A673 (cell line): ENCODE measurements at regions not wholly inside any gene's neighbourhood (a gene's known extent, or its start where the extent isn't known, plus 50 kb on each side); places are given as distances from the start of the nearest gene placed in this dataset.

ENCODE experiments used
- BruUV-seq: library from RNA; stranded (reverse); fragments of 400-500 nt; replicated peaks from 2 replicates; lab custom pipeline; 2021; lab: Mats Ljungman, UMichigan
- CTCF ChIA-PET: fragments of 300-600 bp; sonication (Branson Sonifier 250); formaldehyde crosslinking; loops from one replicate; lab custom pipeline; 2022; ENCODE audit warnings: antibody characterized with exemption; lab: Charles Lee
- POLR2A ChIA-PET: fragments of 300-600 bp; sonication (Branson Sonifier 250); formaldehyde crosslinking; loops from one replicate; lab custom pipeline; 2022; ENCODE audit warnings: antibody characterized with exemption; ENCODE audit not compliant: low non-redundant PET; lab: Charles Lee
- DNase-seq: peaks from one replicate; pipeline ENCODE4 v3.0.0-alpha.2; 2015; ENCODE audit warnings: low spot score
- H3K27ac ChIP-seq: fragments of 200-600 bp; sonication (generic); 2 replicates; pipeline ENCODE4 v1.5.1; 2016; ENCODE audit warnings: mixed run types, low read depth, mild to moderate bottlenecking, mixed read lengths, antibody characterized with exemption, low read length; ENCODE audit not compliant: poor library complexity, severe bottlenecking
- H3K27me3 ChIP-seq: fragments of 200-600 bp; sonication (generic); replicated peaks from 2 replicates; pipeline ENCODE4 v1.6.1; 2017; ENCODE audit warnings: mixed run types, low read depth, mild to moderate bottlenecking, mixed read lengths, antibody characterized with exemption, low read length; ENCODE audit not compliant: insufficient read depth, poor library complexity
- H3K36me3 ChIP-seq: fragments of 200-600 bp; sonication (generic); 2 replicates; pipeline ENCODE4 v1.6.1; 2016; ENCODE audit warnings: mixed run types, mild to moderate bottlenecking, mixed read lengths, antibody characterized with exemption, low read length; ENCODE audit not compliant: insufficient read depth, poor library complexity, severe bottlenecking
- H3K4me1 ChIP-seq: fragments of 200-600 bp; sonication (generic); 2 replicates; pipeline ENCODE4 v1.6.1; 2017; ENCODE audit warnings: mixed run types, mild to moderate bottlenecking, mixed read lengths, antibody characterized with exemption, low read length; ENCODE audit not compliant: insufficient read depth, poor library complexity, severe bottlenecking
- H3K4me3 ChIP-seq: fragments of 200-600 bp; sonication (generic); 2 replicates; pipeline ENCODE4 v1.5.1; 2016; ENCODE audit warnings: low read depth, mixed run types, mild to moderate bottlenecking, mixed read lengths, low read length; ENCODE audit not compliant: poor library complexity, severe bottlenecking
- H3K9me3 ChIP-seq: fragments of 200-600 bp; sonication (generic); 2 replicates; pipeline ENCODE4 v1.6.1; 2016; ENCODE audit warnings: mixed run types, low read depth, mild to moderate bottlenecking, mixed read lengths, antibody characterized with exemption, low read length; ENCODE audit not compliant: poor library complexity, severe bottlenecking
- EZH2 ChIP-seq: fragments of 200-600 bp; sonication (generic); IDR thresholded peaks from 2 replicates; pipeline ENCODE4 v1.6.1; 2017; ENCODE audit warnings: borderline replicate concordance, low read depth, mild to moderate bottlenecking, mixed read lengths, antibody characterized with exemption, low read length; ENCODE audit not compliant: poor library complexity, severe bottlenecking
- intact Hi-C: fragments of 100-400 bp; cut with micrococcal nuclease; formaldehyde crosslinking; loops from one replicate; pipeline ENCODE4 v1.10.0; 2022; ENCODE audit not compliant: unreplicated experiment
- TF ChIP-seq, protein P1 (sequence below): fragments of 300-800, 200-600 bp; sonication (generic); conservative IDR thresholded peaks from 2 replicates; pipeline ENCODE4 v1.5.1; 2017; ENCODE audit warnings: low read depth, mild to moderate bottlenecking, antibody characterized with exemption, low read length, moderate library complexity, mixed read lengths

GRCh38 chrX:85619962-85620361, 240.5 kb upstream of the POF1B start:
- POLR2A ChIA-PET: no interaction called here

DNA sequence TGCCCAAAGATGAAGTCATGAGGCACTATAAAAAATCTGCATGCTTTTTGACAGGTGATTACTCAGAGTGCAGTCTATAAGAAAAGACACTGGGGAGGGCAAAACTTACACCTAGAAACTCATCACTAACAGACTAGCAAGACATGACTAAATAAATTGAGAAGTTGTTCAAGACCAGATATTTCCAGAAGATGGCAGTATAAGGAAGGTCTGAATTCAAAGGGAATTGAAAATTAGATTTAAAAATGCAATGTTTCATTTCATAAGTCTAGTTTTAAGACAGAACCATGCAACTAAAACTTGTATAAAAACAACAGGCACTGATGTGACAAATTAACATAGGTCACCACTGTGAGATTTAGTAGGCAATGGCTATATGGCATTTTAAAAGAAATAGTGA, 232.5 kb upstream of the POF1B start:
- Histone ChIP-seq H3K27ac (no peak overlapping the region), H3K27me3 (no peaks in the 10 kb centered on the region), H3K36me3 (no peaks in the 10 kb centered on the region), H3K4me3 (no peak overlapping the region), H3K4me1 (no peaks in the 10 kb centered on the region), H3K9me3 (no peaks in the 10 kb centered on the region)
- BruUV-seq: no TSS peak
- TF ChIP-seq, protein P1, sequence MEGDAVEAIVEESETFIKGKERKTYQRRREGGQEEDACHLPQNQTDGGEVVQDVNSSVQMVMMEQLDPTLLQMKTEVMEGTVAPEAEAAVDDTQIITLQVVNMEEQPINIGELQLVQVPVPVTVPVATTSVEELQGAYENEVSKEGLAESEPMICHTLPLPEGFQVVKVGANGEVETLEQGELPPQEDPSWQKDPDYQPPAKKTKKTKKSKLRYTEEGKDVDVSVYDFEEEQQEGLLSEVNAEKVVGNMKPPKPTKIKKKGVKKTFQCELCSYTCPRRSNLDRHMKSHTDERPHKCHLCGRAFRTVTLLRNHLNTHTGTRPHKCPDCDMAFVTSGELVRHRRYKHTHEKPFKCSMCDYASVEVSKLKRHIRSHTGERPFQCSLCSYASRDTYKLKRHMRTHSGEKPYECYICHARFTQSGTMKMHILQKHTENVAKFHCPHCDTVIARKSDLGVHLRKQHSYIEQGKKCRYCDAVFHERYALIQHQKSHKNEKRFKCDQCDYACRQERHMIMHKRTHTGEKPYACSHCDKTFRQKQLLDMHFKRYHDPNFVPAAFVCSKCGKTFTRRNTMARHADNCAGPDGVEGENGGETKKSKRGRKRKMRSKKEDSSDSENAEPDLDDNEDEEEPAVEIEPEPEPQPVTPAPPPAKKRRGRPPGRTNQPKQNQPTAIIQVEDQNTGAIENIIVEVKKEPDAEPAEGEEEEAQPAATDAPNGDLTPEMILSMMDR: peak; percentile 51
- TF ChIP-seq EZH2: no peak
- CTCF ChIA-PET: no interaction called here
- intact Hi-C loops: loop anchor here (5.0 to 10.0 kb wide), 3 partner anchors 223 to 1690 kb away; no protein-coding TSS in a partner anchor
- POLR2A ChIA-PET: no interaction called here
- peak; percentile 32 for DNase-seq

More at GRCh38 chrX:85619962-85620361, 240.5 kb upstream of the POF1B start:
- no peaks in the 10 kb centered on the region for H3K9me3 ChIP-seq
- no peak overlapping the region for H3K4me3 ChIP-seq
- no peaks in the 10 kb centered on the region for H3K36me3 ChIP-seq
- BruUV-seq: no TSS peak
- H3K4me1 ChIP-seq: no peaks in the 10 kb centered on the region
- no peaks in the 10 kb centered on the region for H3K27me3 ChIP-seq
- TF ChIP-seq, protein P1: no peak
- no peak for TF ChIP-seq EZH2
- no peak overlapping the region for H3K27ac ChIP-seq
- intact Hi-C loops: loop anchor here (10.0 kb wide), 2 partner anchors 215 to 445 kb away; no protein-coding TSS in a partner anchor
- CTCF ChIA-PET: no interaction called here
- DNase-seq: no peak

DNA sequence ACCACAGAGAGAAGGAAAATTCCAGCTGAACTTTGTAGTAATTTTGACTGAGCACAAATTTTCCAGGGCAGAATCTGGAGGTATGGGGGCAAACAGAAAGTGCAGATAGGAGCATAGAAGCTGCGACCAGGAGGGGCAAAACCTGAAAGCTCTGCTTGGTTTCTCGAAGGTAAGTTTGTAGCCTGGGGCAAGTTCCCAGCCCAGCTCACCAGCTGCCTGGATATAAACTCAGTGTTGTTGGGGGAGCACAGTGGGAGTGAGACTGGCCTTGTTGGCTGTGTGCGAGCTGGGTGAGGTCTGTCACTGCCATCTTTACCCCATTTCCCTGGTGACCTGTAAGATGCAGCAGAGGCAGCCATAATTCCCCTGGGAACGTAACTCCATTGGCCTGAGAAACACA, 213.5 kb upstream of the POF1B start:
- intact Hi-C loops: loop anchor here (1.0 kb wide), 1 partner anchor 13 kb away; no protein-coding TSS in a partner anchor
- BruUV-seq: no TSS peak

More for the DNA sequence above, 213.5 kb upstream of the POF1B start:
- Histone ChIP-seq H3K9me3 (no peaks in the 10 kb centered on the region), H3K27ac (no peak overlapping the region), H3K4me1 (no peaks in the 10 kb centered on the region), H3K27me3 (no peaks in the 10 kb centered on the region), H3K4me3 (no peak overlapping the region), H3K36me3 (no peaks in the 10 kb centered on the region)
- TF ChIP-seq, protein P1: no peak
- no peak for TF ChIP-seq EZH2
- ChIA-PET POLR2A (no interaction called here), CTCF (no interaction called here)
- DNase-seq: no peak
